ENCODE measurements at regions not wholly inside any gene's neighbourhood (a gene's known extent, or its start where the extent isn't known, plus 50 kb on each side); places are given as distances from the start of the nearest gene placed in this dataset.

GRCh38 chr4:152045807-152046571 lies 285.2 kb upstream of the GATB start:
- H3K27ac ChIP-seq (ENCODE audit: low read depth, low read length) = no peak overlapping the region
- H3K36me3 ChIP-seq (ENCODE audit: insufficient read depth, low read length) = no peaks in the 10 kb centered on the region
- no peak overlapping the region for H3K4me3 ChIP-seq (ENCODE audit: low read depth in 1 of 2, low read length in 2 of 2)
- H3K9me3 ChIP-seq (ENCODE audit: low read length) = no peaks in the 10 kb centered on the region
- no peaks in the 10 kb centered on the region for H3K4me1 ChIP-seq (ENCODE audit: insufficient read depth, low read length)
- peaks cover 0 to 12% of the 10 kb centered on the region in 2 donors for H3K27me3 ChIP-seq (ENCODE audit: control insufficient read depth in 1 of 2, insufficient read depth in 2 of 2, low read length in 2 of 2)
- no peak overlapping the region for H3K9ac ChIP-seq (ENCODE audit: low read length)

GRCh38 chr4:152045449-152045806 lies 284.6 kb upstream of the GATB start:
- Histone ChIP-seq H3K4me1 (ENCODE audit: insufficient read depth, low read length) (no peaks in the 10 kb centered on the region), H3K27me3 (ENCODE audit: control insufficient read depth in 1 of 2, insufficient read depth in 2 of 2, low read length in 2 of 2) (peaks cover 0 to 12% of the 10 kb centered on the region in 2 donors), H3K36me3 (ENCODE audit: insufficient read depth, low read length) (no peaks in the 10 kb centered on the region), H3K9me3 (ENCODE audit: low read length) (no peaks in the 10 kb centered on the region), H3K9ac (ENCODE audit: low read length) (no peak overlapping the region), H3K4me3 (ENCODE audit: low read depth in 1 of 2, low read length in 2 of 2) (no peak overlapping the region), H3K27ac (ENCODE audit: low read depth, low read length) (no peak overlapping the region)

- H3K9me3 ChIP-seq (ENCODE audit: low read length) = no peaks in the 10 kb centered on the region
- H3K4me1 ChIP-seq (ENCODE audit: insufficient read depth, low read length) = no peaks in the 10 kb centered on the region
- no peak overlapping the region for H3K27ac ChIP-seq (ENCODE audit: low read depth, low read length)
- no peak overlapping the region for H3K4me3 ChIP-seq (ENCODE audit: low read depth in 1 of 2, low read length in 2 of 2)
- no peaks in the 10 kb centered on the region for H3K36me3 ChIP-seq (ENCODE audit: insufficient read depth, low read length)
- H3K27me3 ChIP-seq (ENCODE audit: control insufficient read depth in 1 of 2, insufficient read depth in 2 of 2, low read length in 2 of 2) = peaks cover 0 to 12% of the 10 kb centered on the region in 2 donors
- H3K9ac ChIP-seq (ENCODE audit: low read length) = no peak overlapping the region
These were observed 283.7 kb upstream of the GATB start for GRCh38 chr4:152044331-152045036.

GRCh38 chr4:152041295-152041694 lies 280.5 kb upstream of the GATB start:
- no peaks in the 10 kb centered on the region for H3K9me3 ChIP-seq (ENCODE audit: low read length)
- H3K36me3 ChIP-seq (ENCODE audit: insufficient read depth, low read length) = no peaks in the 10 kb centered on the region
- peaks cover 0 to 12% of the 10 kb centered on the region in 2 donors for H3K27me3 ChIP-seq (ENCODE audit: control insufficient read depth in 1 of 2, insufficient read depth in 2 of 2, low read length in 2 of 2)
- no peak overlapping the region for H3K4me3 ChIP-seq (ENCODE audit: low read depth in 1 of 2, low read length in 2 of 2)
- no peak overlapping the region for H3K27ac ChIP-seq (ENCODE audit: low read depth, low read length)
- H3K4me1 ChIP-seq (ENCODE audit: insufficient read depth, low read length) = no peaks in the 10 kb centered on the region
- H3K9ac ChIP-seq (ENCODE audit: low read length) = no peak overlapping the region

- H3K4me1 ChIP-seq (ENCODE audit: insufficient read depth, low read length) = no peaks in the 10 kb centered on the region
- H3K9ac ChIP-seq (ENCODE audit: low read length) = no peak overlapping the region
- no peaks in the 10 kb centered on the region for H3K36me3 ChIP-seq (ENCODE audit: insufficient read depth, low read length)
- H3K27me3 ChIP-seq (ENCODE audit: control insufficient read depth in 1 of 2, insufficient read depth in 2 of 2, low read length in 2 of 2) = peaks cover 0 to 4% of the 10 kb centered on the region in 2 donors
- no peak overlapping the region for H3K4me3 ChIP-seq (ENCODE audit: low read depth in 1 of 2, low read length in 2 of 2)
- no peaks in the 10 kb centered on the region for H3K9me3 ChIP-seq (ENCODE audit: low read length)
- H3K27ac ChIP-seq (ENCODE audit: low read depth, low read length) = no peak overlapping the region
These were observed 278.9 kb upstream of the GATB start for GRCh38 chr4:152039691-152040090.

- H3K27me3 ChIP-seq (ENCODE audit: control insufficient read depth in 1 of 2, insufficient read depth in 2 of 2, low read length in 2 of 2) = peaks cover 0 to 4% of the 10 kb centered on the region in 2 donors
- H3K9me3 ChIP-seq (ENCODE audit: low read length) = no peaks in the 10 kb centered on the region
- no peak overlapping the region for H3K9ac ChIP-seq (ENCODE audit: low read length)
- H3K4me1 ChIP-seq (ENCODE audit: insufficient read depth, low read length) = no peaks in the 10 kb centered on the region
- no peak overlapping the region for H3K27ac ChIP-seq (ENCODE audit: low read depth, low read length)
- H3K36me3 ChIP-seq (ENCODE audit: insufficient read depth, low read length) = no peaks in the 10 kb centered on the region
- H3K4me3 ChIP-seq (ENCODE audit: low read depth in 1 of 2, low read length in 2 of 2) = no peak overlapping the region
These were observed 278.2 kb upstream of the GATB start for GRCh38 chr4:152039023-152039481.

- Histone ChIP-seq H3K9me3 (ENCODE audit: low read length) (no peaks in the 10 kb centered on the region), H3K27ac (ENCODE audit: low read depth, low read length) (no peak overlapping the region), H3K27me3 (ENCODE audit: control insufficient read depth in 1 of 2, insufficient read depth in 2 of 2, low read length in 2 of 2) (peaks cover 0 to 4% of the 10 kb centered on the region in 2 donors), H3K4me1 (ENCODE audit: insufficient read depth, low read length) (no peaks in the 10 kb centered on the region), H3K36me3 (ENCODE audit: insufficient read depth, low read length) (no peaks in the 10 kb centered on the region), H3K4me3 (ENCODE audit: low read depth in 1 of 2, low read length in 2 of 2) (no peak overlapping the region), H3K9ac (ENCODE audit: low read length) (no peak overlapping the region)
These were observed 277.4 kb upstream of the GATB start for GRCh38 chr4:152038238-152038637.

GRCh38 chr4:152037435-152037834 lies 276.6 kb upstream of the GATB start:
- H3K36me3 ChIP-seq (ENCODE audit: insufficient read depth, low read length) = no peaks in the 10 kb centered on the region

GRCh38 chr4:152033621-152034020 lies 272.8 kb upstream of the GATB start:
- Histone ChIP-seq H3K27ac (ENCODE audit: low read depth, low read length) (no peak overlapping the region), H3K36me3 (ENCODE audit: insufficient read depth, low read length) (no peaks in the 10 kb centered on the region), H3K27me3 (ENCODE audit: control insufficient read depth in 1 of 2, insufficient read depth in 2 of 2, low read length in 2 of 2) (no peaks in the 10 kb centered on the region), H3K9me3 (ENCODE audit: low read length) (no peaks in the 10 kb centered on the region), H3K4me3 (ENCODE audit: low read depth in 1 of 2, low read length in 2 of 2) (no peak overlapping the region), H3K4me1 (ENCODE audit: insufficient read depth, low read length) (no peaks in the 10 kb centered on the region), H3K9ac (ENCODE audit: low read length) (no peak overlapping the region)

More at GRCh38 chr4:152037435-152037834, 276.6 kb upstream of the GATB start:
- Histone ChIP-seq H3K9ac (ENCODE audit: low read length) (no peak overlapping the region), H3K27me3 (ENCODE audit: control insufficient read depth in 1 of 2, insufficient read depth in 2 of 2, low read length in 2 of 2) (peaks cover 0 to 4% of the 10 kb centered on the region in 2 donors), H3K9me3 (ENCODE audit: low read length) (no peaks in the 10 kb centered on the region), H3K4me1 (ENCODE audit: insufficient read depth, low read length) (no peaks in the 10 kb centered on the region), H3K27ac (ENCODE audit: low read depth, low read length) (no peak overlapping the region), H3K4me3 (ENCODE audit: low read depth in 1 of 2, low read length in 2 of 2) (no peak overlapping the region)

GRCh38 chr4:152032722-152033131 lies 271.9 kb upstream of the GATB start:
- Histone ChIP-seq H3K9ac (ENCODE audit: low read length) (no peak overlapping the region), H3K36me3 (ENCODE audit: insufficient read depth, low read length) (no peaks in the 10 kb centered on the region), H3K27ac (ENCODE audit: low read depth, low read length) (no peak overlapping the region), H3K4me1 (ENCODE audit: insufficient read depth, low read length) (no peaks in the 10 kb centered on the region), H3K4me3 (ENCODE audit: low read depth in 1 of 2, low read length in 2 of 2) (no peak overlapping the region), H3K27me3 (ENCODE audit: control insufficient read depth in 1 of 2, insufficient read depth in 2 of 2, low read length in 2 of 2) (no peaks in the 10 kb centered on the region), H3K9me3 (ENCODE audit: low read length) (no peaks in the 10 kb centered on the region)

- Histone ChIP-seq H3K27ac (ENCODE audit: low read depth, low read length) (no peak overlapping the region), H3K4me1 (ENCODE audit: insufficient read depth, low read length) (no peaks in the 10 kb centered on the region), H3K36me3 (ENCODE audit: insufficient read depth, low read length) (no peaks in the 10 kb centered on the region)
These were observed 268.8 kb upstream of the GATB start for GRCh38 chr4:152029631-152030030.

More at GRCh38 chr4:152029631-152030030, 268.8 kb upstream of the GATB start:
- H3K4me3 ChIP-seq (ENCODE audit: low read depth in 1 of 2, low read length in 2 of 2) = no peak overlapping the region
- no peaks in the 10 kb centered on the region for H3K9me3 ChIP-seq (ENCODE audit: low read length)
- H3K9ac ChIP-seq (ENCODE audit: low read length) = no peak overlapping the region
- H3K27me3 ChIP-seq (ENCODE audit: control insufficient read depth in 1 of 2, insufficient read depth in 2 of 2, low read length in 2 of 2) = no peaks in the 10 kb centered on the region
